ENCODE measurements at regions not wholly inside any gene's neighbourhood (a gene's known extent, or its start where the extent isn't known, plus 50 kb on each side); places are given as distances from the start of the nearest gene placed in this dataset.
"Not testable (repeated sequence)": the region's sequence is repeated elsewhere in the genome, so short reads cannot be mapped to it uniquely, and the experiment has no call there.

DNA sequence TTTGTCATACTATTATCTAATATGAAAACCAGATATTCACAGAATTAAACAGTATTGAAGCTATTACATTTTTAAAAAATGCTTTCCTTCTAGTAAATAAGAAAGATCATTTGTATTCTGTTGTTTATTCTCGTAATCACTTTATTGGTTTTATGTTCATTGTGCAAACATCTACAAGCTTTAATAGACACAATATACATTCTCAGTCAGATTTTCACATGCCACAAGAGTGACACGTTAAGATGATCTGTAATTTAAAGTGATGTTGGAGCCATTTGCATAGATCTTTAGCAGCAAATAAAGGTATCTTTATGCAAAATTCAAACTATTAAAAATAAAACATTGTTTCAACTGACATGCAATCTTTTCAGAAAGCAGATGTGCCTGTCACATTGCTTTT lies 469.9 kb downstream of the PCDH11X start:
- H3K27me3 ChIP-seq, result no peaks in the 10 kb centered on the region
- no peaks in the 10 kb centered on the region for H3K4me1 ChIP-seq
- no peak for DNase-seq
- WGBS, 5 donors, result 55 to 66% (median 63%) methylated on average over 2 of the region's 2 CpGs
- no peaks in the 10 kb centered on the region for H3K9me3 ChIP-seq
- H3K27ac ChIP-seq, result no peak overlapping the region
- intact Hi-C loops (cut with DNase I; ENCODE audit: low total_unique reads), result no loop called here
- TF ChIP-seq EP300 (IDR thresholded peaks at IDR 0.05) (no peak), POLR2AphosphoS5 (IDR thresholded peaks at IDR 0.05) (no peak)
- no peaks in the 10 kb centered on the region for H3K36me3 ChIP-seq
- no peak overlapping the region for H3K4me3 ChIP-seq

DNA sequence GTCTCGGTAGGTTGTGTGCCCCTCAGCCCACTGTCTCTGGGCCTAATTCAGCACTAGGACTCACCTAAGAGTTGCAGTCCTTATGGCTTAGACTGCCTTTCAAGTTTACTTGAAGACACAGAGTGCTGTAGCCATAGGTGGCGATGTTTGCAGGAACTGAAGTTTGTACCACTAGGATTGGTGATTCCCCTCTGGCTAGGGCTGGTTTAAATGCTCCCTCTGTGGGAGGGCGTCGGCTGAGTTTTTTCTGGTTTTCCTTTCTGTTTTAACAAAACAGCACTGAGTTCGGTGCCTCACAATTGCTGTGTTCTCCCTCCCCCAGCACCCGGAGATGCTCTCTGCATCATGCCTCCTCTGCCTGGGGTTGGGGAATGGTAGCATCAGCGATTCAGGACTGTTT lies 480.9 kb downstream of the PCDH11X start:
- no peak for DNase-seq
- no peak overlapping the region for H3K4me3 ChIP-seq
- WGBS, 5 donors, result 76 to 94% (median 83%) methylated on average over 2 to 7 of the region's 7 CpGs
- no peaks in the 10 kb centered on the region for H3K27me3 ChIP-seq
- no peaks in the 10 kb centered on the region for H3K4me1 ChIP-seq
- TF ChIP-seq EP300 (IDR thresholded peaks at IDR 0.05), result no peak
- no peak for TF ChIP-seq POLR2AphosphoS5 (IDR thresholded peaks at IDR 0.05)
- TF ChIP-seq, protein P1, sequence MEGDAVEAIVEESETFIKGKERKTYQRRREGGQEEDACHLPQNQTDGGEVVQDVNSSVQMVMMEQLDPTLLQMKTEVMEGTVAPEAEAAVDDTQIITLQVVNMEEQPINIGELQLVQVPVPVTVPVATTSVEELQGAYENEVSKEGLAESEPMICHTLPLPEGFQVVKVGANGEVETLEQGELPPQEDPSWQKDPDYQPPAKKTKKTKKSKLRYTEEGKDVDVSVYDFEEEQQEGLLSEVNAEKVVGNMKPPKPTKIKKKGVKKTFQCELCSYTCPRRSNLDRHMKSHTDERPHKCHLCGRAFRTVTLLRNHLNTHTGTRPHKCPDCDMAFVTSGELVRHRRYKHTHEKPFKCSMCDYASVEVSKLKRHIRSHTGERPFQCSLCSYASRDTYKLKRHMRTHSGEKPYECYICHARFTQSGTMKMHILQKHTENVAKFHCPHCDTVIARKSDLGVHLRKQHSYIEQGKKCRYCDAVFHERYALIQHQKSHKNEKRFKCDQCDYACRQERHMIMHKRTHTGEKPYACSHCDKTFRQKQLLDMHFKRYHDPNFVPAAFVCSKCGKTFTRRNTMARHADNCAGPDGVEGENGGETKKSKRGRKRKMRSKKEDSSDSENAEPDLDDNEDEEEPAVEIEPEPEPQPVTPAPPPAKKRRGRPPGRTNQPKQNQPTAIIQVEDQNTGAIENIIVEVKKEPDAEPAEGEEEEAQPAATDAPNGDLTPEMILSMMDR (IDR thresholded peaks at IDR 0.05), result no peak
- no peak for TF ChIP-seq POLR2A (IDR thresholded peaks at IDR 0.05)
- no peak overlapping the region for H3K27ac ChIP-seq
- intact Hi-C loops (cut with DNase I; ENCODE audit: low total_unique reads), result no loop called here
- no peaks in the 10 kb centered on the region for H3K36me3 ChIP-seq
- peaks cover 0 to 23% (median 15%) of the 10 kb centered on the region in 4 donors for H3K9me3 ChIP-seq

- WGBS, 5 donors, result 28 to 44% (median 36%) methylated on average over 6 to 7 of the region's 7 CpGs
These were observed 492.0 kb downstream of the PCDH11X start for GRCh38 chrX:92270936-92271855.

GRCh38 chrX:92278556-92278955 lies 499.4 kb downstream of the PCDH11X start:
- H3K4me1 ChIP-seq; H3K4me3 ChIP-seq; H3K9me3 ChIP-seq; H3K36me3 ChIP-seq; intact Hi-C loops (cut with DNase I; ENCODE audit: low total_unique reads); H3K27me3 ChIP-seq; DNase-seq; H3K27ac ChIP-seq: not testable (repeated sequence)
- 86 to 96% (median 91%) methylated on average over 1 to 7 of the region's 7 CpGs for WGBS, 5 donors

More at GRCh38 chrX:92270936-92271855, 492.0 kb downstream of the PCDH11X start:
- intact Hi-C loops (cut with DNase I; ENCODE audit: low total_unique reads), result no loop called here
- Histone ChIP-seq H3K4me1 (no peaks in the 10 kb centered on the region), H3K27ac (no peak overlapping the region), H3K9me3 (no peaks in the 10 kb centered on the region), H3K27me3 (no peaks in the 10 kb centered on the region), H3K36me3 (no peaks in the 10 kb centered on the region), H3K4me3 (no peak overlapping the region)
- no peak for DNase-seq
- TF ChIP-seq, protein P1 (IDR thresholded peaks at IDR 0.05), result no peak
- TF ChIP-seq POLR2AphosphoS5 (IDR thresholded peaks at IDR 0.05) (no peak), POLR2A (IDR thresholded peaks at IDR 0.05) (no peak), EP300 (IDR thresholded peaks at IDR 0.05) (no peak)

DNA sequence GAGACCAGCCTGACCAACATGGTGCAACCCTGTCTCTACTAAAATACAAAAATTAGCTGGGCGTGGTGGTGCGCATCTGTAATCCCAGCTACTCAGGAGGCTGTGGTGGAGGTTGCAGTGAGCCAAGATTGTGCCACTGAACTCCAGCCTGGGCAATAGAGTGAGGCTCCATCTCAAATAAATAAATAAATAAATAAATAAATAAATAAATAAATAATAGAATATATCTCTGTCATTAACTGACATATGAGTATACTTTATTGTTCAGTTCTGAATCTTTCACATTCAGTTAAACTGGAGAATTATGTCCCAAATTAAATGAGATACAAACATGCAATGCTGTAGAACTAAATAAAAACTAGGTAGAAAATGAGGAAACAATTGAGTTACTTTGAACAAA lies 501.2 kb downstream of the PCDH11X start:
- WGBS, 5 donors, result 87 to 100% (median 94%) methylated on average over 2 of the region's 2 CpGs
- DNase-seq; H3K4me3 ChIP-seq; H3K27ac ChIP-seq; H3K27me3 ChIP-seq; H3K9me3 ChIP-seq; intact Hi-C loops (cut with DNase I; ENCODE audit: low total_unique reads); H3K4me1 ChIP-seq; H3K36me3 ChIP-seq: not testable (repeated sequence)

- Histone ChIP-seq H3K36me3 (no peaks in the 10 kb centered on the region), H3K27me3 (no peaks in the 10 kb centered on the region), H3K4me1 (no peaks in the 10 kb centered on the region), H3K9me3 (no peaks in the 10 kb centered on the region), H3K27ac (no peak overlapping the region), H3K4me3 (no peak overlapping the region)
- DNase-seq, result no peak
- TF ChIP-seq POLR2AphosphoS5 (IDR thresholded peaks at IDR 0.05), result no peak
- WGBS, 5 donors, result 89 to 96% (median 93%) methylated on average over 3 of the region's 3 CpGs
- intact Hi-C loops (cut with DNase I; ENCODE audit: low total_unique reads), result no loop called here
These were observed 504.1 kb downstream of the PCDH11X start for GRCh38 chrX:92283308-92283707.

DNA sequence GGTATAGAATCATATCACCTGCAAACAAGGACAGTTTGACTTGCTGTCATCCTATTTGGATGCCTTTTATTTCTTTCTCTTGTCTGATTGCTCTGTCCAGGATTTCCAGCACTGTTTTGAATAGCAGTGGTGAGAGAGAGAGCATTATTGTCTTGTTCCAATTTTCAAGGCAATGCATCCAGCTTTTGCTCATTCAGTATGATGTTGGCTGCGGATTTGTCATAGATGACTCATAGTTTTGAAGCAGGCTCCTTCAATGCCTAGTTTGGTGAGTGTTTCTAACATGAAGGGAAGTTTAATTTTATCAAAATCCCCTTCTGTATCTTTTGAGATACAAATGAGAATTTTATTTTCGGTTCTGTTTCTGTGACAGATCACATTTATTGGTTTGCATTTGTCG lies 518.9 kb downstream of the PCDH11X start:
- H3K36me3 ChIP-seq; intact Hi-C loops (cut with DNase I; ENCODE audit: low total_unique reads); H3K27me3 ChIP-seq; DNase-seq; H3K27ac ChIP-seq; H3K4me1 ChIP-seq; H3K9me3 ChIP-seq; H3K4me3 ChIP-seq: not testable (repeated sequence)
- 80 to 93% (median 83%) methylated on average over 3 of the region's 3 CpGs for WGBS, 5 donors

GRCh38 chrX:92333194-92333593 lies 554.0 kb downstream of the PCDH11X start:
- DNase-seq; intact Hi-C loops (cut with DNase I; ENCODE audit: low total_unique reads); H3K4me3 ChIP-seq; H3K27me3 ChIP-seq; H3K27ac ChIP-seq; H3K9me3 ChIP-seq; H3K4me1 ChIP-seq; H3K36me3 ChIP-seq: not testable (repeated sequence)
- WGBS, 5 donors, result 77 to 93% (median 83%) methylated on average over 4 to 5 of the region's 5 CpGs

- DNase-seq; H3K9me3 ChIP-seq; H3K36me3 ChIP-seq; intact Hi-C loops (cut with DNase I; ENCODE audit: low total_unique reads); H3K4me3 ChIP-seq; H3K27me3 ChIP-seq; H3K27ac ChIP-seq; H3K4me1 ChIP-seq: not testable (repeated sequence)
- WGBS, 5 donors, result 74 to 84% (median 75%) methylated on average over 6 of the region's 6 CpGs
These were observed 571.9 kb downstream of the PCDH11X start for GRCh38 chrX:92351065-92351464.
